ENCODE measurements at regions not wholly inside any gene's neighbourhood (a gene's known extent, or its start where the extent isn't known, plus 50 kb on each side); places are given as distances from the start of the nearest gene placed in this dataset.

GRCh38 chr7:40916813-40917212 is 782.0 kb downstream of the SUGCT start:
- no peaks in the 10 kb centered on the region for H3K36me3 ChIP-seq (replicated peaks in 1 of 2; ENCODE audit: control insufficient read depth in 1 of 2, insufficient read depth in 2 of 2, low read length in 2 of 2)
- H3K4me3 ChIP-seq (replicated peaks in 1 of 3; ENCODE audit: low read depth in 2 of 3, low read length in 3 of 3): no peak overlapping the region
- Mint-ChIP-seq H3K4me1 (no peaks in the 10 kb centered on the region), H3K27ac (no peak overlapping the region), H3K9me3 (peaks cover 4 to 9% (median 7%) of the 10 kb centered on the region in 7 donors), H3K4me3 (no peak overlapping the region), H3K27me3 (ENCODE audit: low read depth in 3 of 3) (peaks cover 2 to 3% (median 3%) of the 10 kb centered on the region in 3 donors), H3K36me3 (no peaks in the 10 kb centered on the region)
- no peaks in the 10 kb centered on the region for H3K27me3 ChIP-seq (ENCODE audit: control insufficient read depth in 2 of 2, insufficient read depth in 2 of 2, low read length in 2 of 2)
- no peak for DNase-seq
- H3K9me3 ChIP-seq (replicated peaks in 1 of 2; ENCODE audit: control insufficient read depth in 1 of 2, insufficient read depth in 1 of 2, low read length in 2 of 2): no peaks in the 10 kb centered on the region
- H4K20me1 ChIP-seq (ENCODE audit: insufficient read depth, low read length): no peaks in the 10 kb centered on the region
- no peaks in the 10 kb centered on the region for H3K79me2 ChIP-seq (ENCODE audit: insufficient read depth, low read length)
- no peak overlapping the region for H3K27ac ChIP-seq (ENCODE audit: low read depth in 1 of 2, low read length in 2 of 2)
- TF ChIP-seq CTCF (IDR thresholded peaks at IDR 0.05): no peak
- no peak overlapping the region for H3K9ac ChIP-seq (ENCODE audit: insufficient read depth, low read length, poor library complexity, severe bottlenecking)
- intact Hi-C loops (cut with micrococcal nuclease): no loop called here
- 60% methylated on average over 1 of the region's 2 CpGs for WGBS (ENCODE audit: insufficient coverage)
- H2AFZ ChIP-seq (ENCODE audit: insufficient read depth, low read depth, low read length, poor library complexity, severe bottlenecking): no peak overlapping the region
- H3K4me1 ChIP-seq (ENCODE audit: control insufficient read depth in 1 of 2, insufficient read depth in 2 of 2, low read length in 2 of 2): no peaks in the 10 kb centered on the region
- no peak overlapping the region for H3K4me2 ChIP-seq (replicated peaks; ENCODE audit: extremely low read depth, low read length, poor library complexity, severe bottlenecking)

- no peaks in the 10 kb centered on the region for H3K27me3 ChIP-seq (ENCODE audit: control insufficient read depth in 2 of 2, insufficient read depth in 2 of 2, low read length in 2 of 2)
- intact Hi-C loops (cut with micrococcal nuclease): no loop called here
- no peaks in the 10 kb centered on the region for H3K36me3 Mint-ChIP-seq
- H4K20me1 ChIP-seq (ENCODE audit: insufficient read depth, low read length): no peaks in the 10 kb centered on the region
- no peaks in the 10 kb centered on the region for H3K4me1 Mint-ChIP-seq
- H2AFZ ChIP-seq (ENCODE audit: insufficient read depth, low read depth, low read length, poor library complexity, severe bottlenecking): no peak overlapping the region
- no peak overlapping the region for H3K4me3 ChIP-seq (replicated peaks in 1 of 3; ENCODE audit: low read depth in 2 of 3, low read length in 3 of 3)
- H3K4me3 Mint-ChIP-seq: no peak overlapping the region
- H3K9me3 ChIP-seq (replicated peaks in 1 of 2; ENCODE audit: control insufficient read depth in 1 of 2, insufficient read depth in 1 of 2, low read length in 2 of 2): no peaks in the 10 kb centered on the region
- no peaks in the 10 kb centered on the region for H3K36me3 ChIP-seq (replicated peaks in 1 of 2; ENCODE audit: control insufficient read depth in 1 of 2, insufficient read depth in 2 of 2, low read length in 2 of 2)
- no peak overlapping the region for H3K4me2 ChIP-seq (replicated peaks; ENCODE audit: extremely low read depth, low read length, poor library complexity, severe bottlenecking)
- no peak for DNase-seq
- H3K27ac ChIP-seq (ENCODE audit: low read depth in 1 of 2, low read length in 2 of 2): no peak overlapping the region
- no peak overlapping the region for H3K27ac Mint-ChIP-seq
- peaks cover 2 to 9% (median 6%) of the 10 kb centered on the region in 7 donors for H3K9me3 Mint-ChIP-seq
- no peak overlapping the region for H3K9ac ChIP-seq (ENCODE audit: insufficient read depth, low read length, poor library complexity, severe bottlenecking)
- no peak for TF ChIP-seq CTCF (IDR thresholded peaks at IDR 0.05)
- 94% methylated on average over 5 of the region's 5 CpGs for WGBS (ENCODE audit: insufficient coverage)
- no peaks in the 10 kb centered on the region for H3K4me1 ChIP-seq (ENCODE audit: control insufficient read depth in 1 of 2, insufficient read depth in 2 of 2, low read length in 2 of 2)
- no peaks in the 10 kb centered on the region for H3K79me2 ChIP-seq (ENCODE audit: insufficient read depth, low read length)
- H3K27me3 Mint-ChIP-seq (ENCODE audit: low read depth in 3 of 3): peaks cover 2 to 3% (median 3%) of the 10 kb centered on the region in 3 donors
These were observed 780.3 kb downstream of the SUGCT start for GRCh38 chr7:40915071-40915470.

Measured in CD14-positive monocyte (primary cell).